RKO (cell line): ENCODE measurements at regions not wholly inside any gene's neighbourhood (a gene's known extent, or its start where the extent isn't known, plus 50 kb on each side); places are given as distances from the start of the nearest gene placed in this dataset.

ENCODE experiments used
- DNase-seq: peaks from one replicate; pipeline ENCODE4 v3.0.0-alpha.2; 2016; ENCODE audit warnings: low spot score

DNA sequence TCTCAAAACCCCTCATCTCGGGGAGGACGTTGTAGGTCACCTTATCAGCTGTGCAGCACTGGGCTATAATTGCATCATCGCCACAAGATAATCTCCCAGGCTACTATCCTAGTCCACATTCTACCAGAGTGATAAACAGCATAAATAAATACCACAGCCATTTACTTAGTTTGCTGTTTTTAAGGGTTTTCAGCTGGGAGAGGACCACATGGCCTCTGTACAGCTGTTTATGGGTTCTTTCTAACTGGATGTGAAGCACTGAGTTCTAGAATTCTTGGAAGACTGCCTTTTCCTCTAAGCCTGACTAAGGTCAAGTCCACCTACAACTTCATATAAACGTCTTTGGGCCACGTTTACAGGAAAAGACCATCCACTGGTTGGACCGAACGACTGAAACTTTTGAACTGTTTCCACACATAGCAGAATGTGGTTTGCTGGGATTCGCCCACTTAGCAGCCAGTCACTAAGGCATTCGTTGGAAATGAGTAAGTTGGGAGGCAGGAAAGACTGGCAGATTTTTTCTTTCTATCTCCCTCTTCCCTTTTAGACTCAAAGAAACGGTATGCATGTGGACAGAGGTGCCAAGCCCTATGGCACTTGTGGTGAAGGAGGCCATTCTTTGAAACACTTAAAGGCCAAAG lies 752.5 kb upstream of the SGCG start:
- DNase-seq, result no peak

DNA sequence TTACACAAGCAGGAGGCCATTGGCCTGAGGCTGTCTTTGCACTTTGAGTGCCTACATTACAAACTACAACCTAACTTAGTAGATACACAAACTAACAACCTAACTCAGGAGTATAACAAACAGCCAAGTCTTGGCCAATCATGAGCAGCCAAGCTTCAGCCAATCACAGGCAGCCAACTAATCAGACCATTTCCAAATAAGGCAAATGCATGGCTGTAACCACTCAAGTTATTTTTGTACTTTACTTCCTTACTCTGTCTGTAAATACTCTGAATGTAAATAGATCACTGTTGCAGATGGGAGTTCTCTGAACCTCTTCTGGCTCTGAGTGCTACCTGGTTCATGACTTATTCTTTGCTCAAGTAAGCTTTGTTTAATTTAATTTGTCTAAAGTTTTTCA lies 748.1 kb upstream of the SGCG start:
- peak; percentile 0 for DNase-seq

DNA sequence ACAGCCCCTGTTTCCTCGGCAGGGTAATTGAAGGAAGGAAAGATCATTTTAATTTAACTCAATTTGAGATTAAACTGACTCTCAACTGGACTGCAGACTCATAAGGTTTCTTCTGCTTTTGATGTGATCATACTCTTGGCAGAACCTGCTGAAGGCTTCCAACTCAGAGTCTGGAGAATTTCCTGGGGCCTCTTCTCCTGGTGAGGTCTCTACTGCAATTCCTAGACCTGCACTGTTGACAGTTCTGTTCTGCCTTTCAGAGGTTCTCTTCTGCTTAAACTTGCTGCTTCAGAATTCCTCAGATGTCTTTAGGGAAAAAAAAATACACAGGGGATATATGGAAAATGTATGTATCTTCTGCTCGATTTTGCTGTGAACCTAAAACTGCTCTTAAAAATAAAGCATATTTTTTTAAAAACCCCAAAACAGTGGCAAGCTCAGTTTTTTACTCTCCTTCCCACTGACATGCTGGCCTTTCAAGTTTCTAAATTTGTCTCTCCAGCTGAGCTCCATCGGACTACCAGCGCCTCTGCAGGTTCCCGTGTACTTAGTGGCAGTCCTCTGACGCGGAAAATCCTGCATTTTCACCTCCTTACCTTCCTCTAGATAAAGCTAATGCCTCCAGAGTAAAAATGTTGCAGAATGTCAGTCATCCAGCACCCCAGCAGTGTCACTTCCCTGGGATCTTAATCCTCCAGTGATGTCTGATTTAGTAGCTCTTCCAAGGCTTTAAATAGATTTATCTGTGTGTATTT lies 733.5 kb upstream of the SGCG start:
- DNase-seq, result no peak

DNA sequence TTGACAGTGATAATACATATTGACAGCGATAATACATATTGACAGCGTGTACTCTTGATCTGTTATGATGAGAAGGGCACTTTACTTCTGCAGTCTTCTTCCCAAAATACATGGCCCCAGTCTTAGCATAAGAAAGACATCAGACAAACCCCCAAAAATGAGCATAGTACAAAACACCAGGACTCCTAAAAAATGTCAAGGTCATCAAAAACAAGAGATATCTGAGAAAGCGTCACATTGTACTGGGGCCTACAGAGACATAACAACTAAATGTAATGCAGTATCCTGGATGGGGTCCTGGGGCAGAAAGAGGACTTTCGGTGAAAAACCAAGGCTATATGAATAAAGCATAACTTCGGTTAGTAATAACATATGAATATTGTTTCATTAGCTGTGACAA lies 731.5 kb upstream of the SGCG start:
- DNase-seq, result no peak

DNA sequence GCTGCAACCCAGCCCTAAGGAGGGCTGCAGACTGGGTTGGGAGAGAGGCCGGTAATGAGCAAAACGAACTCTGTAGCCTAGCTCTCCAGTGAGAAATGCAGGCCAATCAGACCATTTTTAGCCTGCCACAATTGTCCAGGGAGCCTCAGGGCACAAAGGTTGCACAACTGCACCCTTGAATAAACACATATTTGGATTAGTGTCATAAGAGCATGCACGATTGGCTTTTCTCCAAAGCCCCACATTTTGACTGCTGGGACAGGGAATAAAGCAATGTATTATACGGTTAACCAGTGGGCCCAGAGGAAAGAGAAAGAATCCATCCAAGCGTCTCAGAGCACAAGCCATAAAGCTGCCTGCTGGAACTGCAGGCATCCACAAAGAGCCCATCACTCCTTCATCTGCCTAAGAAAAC lies 729.4 kb upstream of the SGCG start:
- no peak for DNase-seq

DNA sequence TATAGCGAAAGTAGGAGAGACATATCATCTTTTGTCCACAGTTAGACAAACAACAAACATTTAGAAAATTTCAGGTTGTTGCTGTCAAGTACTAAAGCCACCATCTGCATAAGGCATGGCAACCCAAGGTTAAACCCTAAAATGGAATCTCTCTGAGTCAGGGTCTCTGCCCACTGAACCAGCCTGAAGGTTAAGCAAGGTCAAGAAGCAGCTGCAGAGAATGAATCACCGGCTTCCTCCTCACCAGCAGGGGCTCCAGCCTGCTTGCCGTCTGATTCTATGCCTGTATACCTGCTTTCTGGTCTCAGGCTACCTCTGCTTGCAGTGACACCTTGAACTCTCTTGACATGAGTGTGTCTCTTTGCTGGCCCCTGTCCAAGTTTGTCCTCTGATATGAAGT lies 726.2 kb upstream of the SGCG start:
- peak; percentile 6 for DNase-seq

DNA sequence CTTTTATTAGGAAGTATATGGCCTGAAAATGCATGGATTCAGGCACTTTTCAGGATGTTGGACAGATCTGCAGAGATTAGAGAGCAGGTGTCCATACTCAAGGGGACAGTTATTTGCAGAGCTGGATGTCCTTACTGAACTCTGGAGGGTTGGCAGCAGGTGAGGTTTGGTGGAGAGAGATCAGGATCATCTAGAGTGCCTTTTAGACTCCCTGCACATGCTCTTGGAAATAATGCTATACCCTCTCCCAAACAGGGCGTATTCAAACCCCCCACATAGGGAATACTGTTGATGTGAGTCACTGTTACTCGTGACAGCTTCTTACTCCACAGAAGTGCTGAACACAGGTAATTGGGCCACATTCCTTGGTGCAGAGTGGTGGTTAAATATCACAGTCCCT lies 725.7 kb upstream of the SGCG start:
- DNase-seq, result no peak

DNA sequence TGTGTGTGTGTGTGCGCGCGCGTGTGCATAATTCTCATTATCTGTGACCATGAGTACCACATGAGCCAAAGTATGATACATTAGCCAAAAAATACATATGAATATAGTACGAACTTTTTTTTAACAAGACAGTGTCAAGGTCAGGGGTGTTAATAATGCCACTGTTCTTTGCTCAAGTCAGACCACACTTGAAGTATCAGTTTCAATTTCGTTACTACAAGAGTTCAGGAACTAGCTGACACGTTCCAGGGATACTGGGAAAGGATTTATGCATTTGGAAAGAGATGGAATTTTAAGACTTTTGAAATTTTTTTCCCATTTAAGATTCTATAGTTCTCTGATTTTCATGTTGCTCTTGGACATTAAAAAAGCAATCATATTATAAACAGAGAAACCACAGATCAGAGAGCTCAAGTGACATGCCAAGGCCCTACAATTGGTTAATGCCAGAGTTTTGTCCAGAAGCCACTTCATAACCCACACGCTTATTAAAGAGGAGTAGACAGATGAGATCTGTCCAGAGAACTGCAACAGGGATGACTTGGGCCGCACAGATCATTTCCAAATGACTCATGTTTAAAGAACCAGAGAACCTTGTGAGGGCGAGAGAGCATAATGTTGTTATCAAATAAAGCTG lies 718.8 kb upstream of the SGCG start:
- DNase-seq, result no peak

DNA sequence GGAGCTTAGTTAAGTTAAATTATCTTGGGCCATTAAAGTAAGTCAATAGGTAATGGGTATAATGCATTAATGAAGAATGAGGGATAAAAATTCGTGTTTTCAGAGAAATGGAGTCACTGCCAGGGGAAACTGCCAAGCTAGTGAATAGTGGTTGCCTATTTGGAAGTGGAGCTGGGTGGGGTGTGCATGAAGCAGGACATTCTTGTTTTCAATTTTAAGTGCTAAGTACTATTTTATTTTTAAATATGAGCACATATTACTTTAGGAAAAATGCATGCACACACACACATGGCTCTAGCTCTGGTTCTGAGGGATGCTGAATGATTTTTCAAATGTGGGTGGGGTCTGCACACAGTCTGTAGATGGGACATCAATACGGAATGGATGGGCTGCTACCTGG lies 717.7 kb upstream of the SGCG start:
- DNase-seq, result no peak

DNA sequence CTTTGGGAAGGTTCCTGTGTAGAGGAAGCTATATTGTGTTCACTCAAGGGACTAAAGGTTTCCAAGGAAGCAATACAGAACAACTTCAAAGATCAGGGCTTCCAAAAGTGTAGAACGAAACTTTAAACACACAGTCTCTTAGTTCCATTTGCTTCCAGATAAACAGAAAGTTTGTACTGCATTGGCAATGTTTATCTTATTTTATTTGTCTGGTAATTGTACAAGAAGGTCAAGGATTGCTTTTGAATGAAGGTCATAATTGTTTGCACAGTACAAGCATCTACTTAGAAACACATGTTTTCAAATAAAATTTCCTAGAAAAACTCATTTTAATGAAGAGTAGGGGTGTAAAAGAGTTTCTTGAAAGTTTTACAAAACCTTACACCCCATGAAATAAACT lies 712.7 kb upstream of the SGCG start:
- DNase-seq, result no peak

DNA sequence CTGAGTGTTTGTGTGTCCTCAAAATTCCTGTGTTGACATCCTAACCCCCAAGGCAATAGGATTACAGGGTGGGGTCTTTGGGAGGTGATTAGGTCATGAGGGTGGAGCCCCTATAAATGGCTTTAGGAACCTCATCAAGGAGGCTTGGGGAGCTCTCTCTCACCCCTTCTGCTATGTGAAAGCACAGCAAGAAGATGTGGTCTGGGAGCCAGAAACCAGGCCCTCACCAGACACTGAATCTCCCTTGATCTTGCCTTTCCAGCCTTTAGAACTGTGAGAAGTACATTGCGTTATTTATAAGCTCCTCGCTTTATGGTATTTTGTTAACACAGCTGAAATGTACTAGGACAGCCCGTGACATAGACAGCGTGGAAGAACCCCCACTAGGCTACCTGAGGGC lies 712.0 kb upstream of the SGCG start:
- no peak for DNase-seq

DNA sequence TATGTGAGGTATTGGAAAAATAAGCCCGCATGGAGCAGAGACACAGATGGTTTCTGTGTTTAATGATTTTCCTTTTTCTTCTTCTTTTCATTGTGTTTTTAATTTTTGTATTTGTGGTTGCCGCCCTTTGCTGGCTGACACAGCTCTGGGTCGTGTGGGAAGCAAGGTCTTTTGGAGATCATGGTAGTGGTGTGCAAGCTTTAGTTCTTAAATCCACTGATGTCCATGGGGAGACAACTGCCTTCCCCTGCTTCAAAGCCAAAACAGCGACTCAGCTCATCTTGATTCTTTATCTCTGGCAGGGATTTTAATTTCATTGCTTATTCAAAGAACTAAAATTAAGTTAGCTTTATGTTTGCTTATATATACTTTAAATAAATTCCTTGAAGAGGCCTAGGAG lies 711.3 kb upstream of the SGCG start:
- no peak for DNase-seq

DNA sequence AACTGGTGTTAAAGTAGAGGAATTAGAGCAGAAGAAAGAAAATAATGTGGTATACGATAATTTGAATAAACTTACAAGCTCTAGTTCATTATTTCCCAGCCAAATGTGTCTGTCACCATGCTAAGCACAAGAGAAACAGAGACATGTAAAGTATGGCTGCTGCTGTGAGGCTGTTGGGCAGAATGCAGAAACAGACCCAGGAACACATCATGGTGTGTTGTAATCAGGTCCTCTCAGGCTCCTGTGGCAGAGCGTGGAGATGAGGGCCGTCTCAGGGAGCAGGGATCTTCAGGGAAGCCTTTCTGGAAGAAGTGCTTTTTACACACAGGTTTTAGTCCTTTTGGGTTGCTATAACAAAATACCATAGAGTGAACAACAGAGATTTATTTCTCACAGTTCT lies 710.7 kb upstream of the SGCG start:
- no peak for DNase-seq

DNA sequence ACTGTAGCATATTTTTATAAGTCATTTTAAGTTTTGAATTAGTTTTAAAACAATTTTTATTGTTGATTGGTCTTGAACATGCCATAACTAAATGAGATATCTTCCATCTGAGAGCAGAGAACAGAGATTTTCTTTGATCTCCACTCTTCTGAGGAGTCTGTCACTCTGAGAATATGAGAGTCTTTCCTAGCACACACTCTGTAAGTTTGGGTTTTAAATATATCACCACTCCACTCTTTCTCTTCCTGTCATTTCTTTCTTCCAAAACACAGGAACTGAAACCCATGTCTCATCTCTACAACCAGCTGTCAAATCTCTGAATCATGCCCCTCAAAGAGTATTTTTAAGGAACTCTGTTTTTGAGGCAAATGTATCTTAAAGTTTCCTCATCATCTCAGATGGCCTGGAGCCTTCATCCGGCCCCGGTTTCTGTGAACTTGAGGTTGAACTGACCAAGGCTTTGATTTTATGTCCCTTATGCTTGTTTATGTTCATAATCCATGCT lies 698.2 kb upstream of the SGCG start:
- DNase-seq, result no peak

DNA sequence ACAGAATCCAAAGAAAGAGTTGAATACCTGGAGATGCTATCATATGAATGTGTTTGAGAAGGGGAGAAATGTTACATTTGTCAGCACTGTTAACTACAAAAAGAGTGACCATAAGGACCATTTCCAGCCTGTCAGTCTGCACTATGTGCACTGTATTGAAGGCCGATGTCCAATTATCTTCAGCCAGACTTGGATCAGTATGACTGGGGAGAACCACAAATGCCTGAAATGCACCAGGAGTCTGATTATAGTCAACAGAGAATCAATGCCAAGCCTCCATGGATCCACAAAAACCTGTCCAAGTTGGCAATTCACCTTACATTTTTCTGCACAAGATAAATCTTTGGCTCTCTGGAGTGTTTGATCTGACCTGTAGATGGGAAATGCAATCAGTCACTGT lies 697.5 kb upstream of the SGCG start:
- DNase-seq, result no peak

DNA sequence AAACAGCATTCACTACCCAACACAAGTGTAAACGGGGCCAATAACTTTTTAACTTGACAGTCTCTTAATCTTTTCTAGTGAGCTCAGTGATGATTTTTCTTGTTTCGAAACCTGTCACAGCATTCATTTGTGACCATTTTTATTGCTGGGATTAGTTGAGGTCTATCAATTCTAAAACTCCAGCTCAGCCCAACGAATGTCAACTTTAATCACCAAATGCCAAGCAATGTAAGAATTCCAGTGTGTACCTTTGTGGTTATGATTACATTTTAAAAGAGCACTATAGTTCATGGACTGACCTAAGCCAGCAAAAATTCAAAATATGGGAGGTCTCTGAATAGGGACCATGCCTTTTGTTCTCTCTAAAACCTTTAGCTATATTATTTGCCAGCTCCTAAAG lies 694.3 kb upstream of the SGCG start:
- DNase-seq, result no peak

DNA sequence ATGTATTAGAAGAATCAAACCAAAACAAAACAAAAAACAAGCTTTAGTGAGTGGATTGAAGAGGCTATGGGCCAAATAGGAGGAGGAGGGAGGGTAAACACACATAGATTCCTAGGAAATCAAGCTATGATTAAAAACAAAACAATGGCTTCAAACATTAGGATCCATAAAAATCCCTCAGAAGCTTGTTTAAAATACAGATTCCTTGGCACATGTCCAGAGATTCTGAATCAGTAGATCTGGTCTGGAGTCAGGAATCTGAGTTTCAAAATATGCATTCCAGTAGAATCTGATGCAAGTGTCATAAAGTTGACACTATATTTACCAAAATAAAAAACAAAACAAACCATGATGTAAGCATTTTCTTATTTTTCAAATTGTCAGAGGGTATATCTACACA lies 692.8 kb upstream of the SGCG start:
- DNase-seq, result no peak

DNA sequence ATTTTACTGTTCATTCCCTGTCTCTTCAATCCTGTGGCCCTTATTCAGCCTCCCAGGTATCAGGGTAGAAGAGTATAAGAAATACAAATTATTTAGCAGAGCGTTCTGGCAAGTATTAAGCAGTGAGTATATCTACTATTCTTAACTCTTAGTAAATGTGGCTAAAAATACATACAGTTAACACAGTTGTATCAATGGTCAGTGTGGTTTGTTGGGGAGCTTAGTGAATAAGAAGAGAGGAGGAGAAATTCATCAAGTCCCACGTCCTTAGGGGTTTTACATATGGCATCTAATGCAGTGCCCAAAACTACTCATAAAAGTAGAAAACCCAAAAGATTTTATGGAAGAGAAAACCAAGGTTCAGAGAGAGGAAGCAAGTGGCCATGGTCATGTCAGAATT lies 691.0 kb upstream of the SGCG start:
- no peak for DNase-seq

DNA sequence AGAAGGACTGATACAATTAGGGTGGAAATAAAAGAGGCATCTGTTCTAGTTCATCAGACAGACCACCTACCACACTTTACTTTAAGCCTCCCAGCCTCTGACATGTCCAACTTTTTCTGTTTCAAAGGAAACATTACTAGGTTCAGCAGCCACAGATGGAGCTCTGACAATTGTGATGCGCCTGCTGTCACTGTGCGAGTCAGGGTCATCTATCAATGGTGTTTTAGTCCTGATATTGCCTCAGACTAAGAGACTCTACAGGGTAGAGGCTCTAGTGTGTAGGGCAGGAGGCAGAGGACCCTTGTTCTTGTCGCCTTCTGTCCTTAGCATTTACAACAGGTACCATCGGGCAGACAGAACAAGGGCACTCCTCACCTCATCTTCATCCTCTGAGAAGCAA lies 685.0 kb upstream of the SGCG start:
- no peak for DNase-seq

DNA sequence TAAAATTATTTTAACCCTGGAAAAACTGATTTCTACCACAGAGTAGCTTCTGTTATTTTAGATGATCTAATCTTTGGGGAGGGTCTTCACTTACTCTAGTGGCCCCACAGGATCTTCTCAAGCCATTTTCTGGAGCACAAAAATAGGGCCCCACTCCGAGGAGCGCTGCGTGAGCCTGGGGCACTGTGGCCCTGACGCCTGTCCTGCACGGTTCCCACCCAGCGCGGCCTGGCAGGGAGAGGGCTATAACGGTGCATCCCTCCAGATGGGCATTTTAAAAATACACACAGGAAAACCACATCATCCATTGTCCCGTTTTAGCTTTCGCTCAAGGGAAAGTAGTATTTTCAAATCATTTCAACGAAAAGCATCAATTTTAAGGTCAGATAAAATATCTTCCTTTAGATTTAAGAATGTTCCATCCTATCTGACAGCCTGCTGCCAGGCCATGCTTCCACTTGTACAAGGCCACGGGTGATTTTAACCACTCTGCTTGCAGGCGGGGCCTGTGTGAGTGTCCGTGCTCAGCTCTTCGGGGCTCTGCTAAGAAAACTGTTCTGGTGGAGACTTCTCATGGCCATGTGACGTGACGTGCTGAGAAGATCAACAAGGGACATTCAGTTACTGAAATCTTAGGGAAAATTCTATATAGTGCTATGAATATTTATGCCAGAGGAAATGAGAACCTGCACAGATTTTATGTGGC lies 683.8 kb upstream of the SGCG start:
- DNase-seq, result no peak

DNA sequence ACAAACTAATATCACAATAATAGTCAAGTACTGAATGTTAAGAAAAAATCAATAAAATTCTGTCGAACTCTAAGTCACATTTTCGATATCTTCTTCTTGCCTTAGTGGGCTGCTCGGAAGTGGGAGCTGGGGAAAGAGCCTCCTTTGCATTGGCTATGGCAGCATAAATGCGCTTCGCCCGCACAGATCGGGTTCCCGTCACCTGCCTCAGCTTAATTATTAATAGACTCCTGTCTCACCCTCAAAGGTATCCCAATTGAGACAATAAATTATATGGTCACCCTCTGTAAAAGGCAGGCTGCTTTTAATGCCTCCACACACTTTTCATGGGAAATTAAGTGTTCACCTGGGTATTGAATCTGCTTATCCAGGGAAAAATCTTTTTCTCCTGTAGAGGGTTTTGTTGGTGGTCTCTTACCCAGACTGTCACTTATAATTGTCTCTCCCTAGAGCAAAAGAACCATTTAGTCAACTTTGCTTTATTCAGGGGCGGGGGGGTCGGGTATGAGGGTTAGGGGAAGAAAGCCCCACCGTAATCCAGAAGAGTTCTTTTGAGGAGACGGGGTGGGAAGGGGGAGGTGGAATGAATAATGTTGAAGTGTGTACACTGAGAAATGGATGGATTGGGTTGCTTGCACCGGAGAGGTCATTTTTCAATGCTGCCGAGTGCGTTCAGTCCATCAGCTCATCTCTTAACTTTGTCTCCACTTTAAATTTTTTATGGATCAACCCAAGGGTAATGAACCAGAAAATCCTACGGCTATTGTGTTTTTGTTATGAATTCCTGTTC lies 682.6 kb upstream of the SGCG start:
- no peak for DNase-seq

DNA sequence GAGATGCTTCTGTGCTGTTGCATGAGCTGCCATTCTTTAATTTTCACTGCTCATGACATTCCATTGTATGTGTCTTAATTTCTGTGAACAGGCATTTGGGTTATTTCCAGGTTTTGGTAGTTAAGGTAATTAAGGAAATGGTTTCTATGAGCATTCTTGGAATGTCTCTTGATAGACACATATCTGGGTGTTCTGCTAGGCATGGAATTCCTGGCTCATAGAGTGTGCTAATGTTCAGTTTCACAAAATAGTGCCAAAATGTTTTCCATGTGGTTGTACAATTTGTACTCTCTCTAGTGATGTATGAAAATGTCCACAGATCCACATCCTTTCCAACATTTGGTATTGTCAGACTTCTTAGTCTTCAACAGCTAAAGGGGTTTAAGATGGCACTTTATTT lies 680.9 kb upstream of the SGCG start:
- DNase-seq, result no peak
